Stimulated activated effector memory CD8-positive, alpha-beta T cell treated with anti-CD3 and anti-CD28 coated beads, Interleukin-12 subunit alpha, Interleukin-12 subunit beta, amount 100 ng/mL, for 72 hours (primary cell): ENCODE measurements at regions not wholly inside any gene's neighbourhood (a gene's known extent, or its start where the extent isn't known, plus 50 kb on each side); places are given as distances from the start of the nearest gene placed in this dataset.

ENCODE experiments used
- ATAC-seq: fragments of 150-1000 bp; cut with Tn5 transposase; 2 replicates; pipeline ENCODE4 v1.10.0; 2021
- DNase-seq, 2 donors: peaks; one replicate each; pipeline ENCODE4 v3.0.0; 2021 to 2022; ENCODE audit warnings: low spot score in 2 of 2
- H3K27ac Mint-ChIP-seq: one replicate; pipeline ENCODE4 v1.8.0; 2022; ENCODE audit warnings: mild to moderate bottlenecking, mixed read lengths
- H3K36me3 Mint-ChIP-seq: one replicate; pipeline ENCODE4 v1.8.0; 2022; ENCODE audit warnings: mild to moderate bottlenecking, mixed read lengths
- H3K4me1 Mint-ChIP-seq: one replicate; pipeline ENCODE4 v1.8.0; 2022; ENCODE audit warnings: mixed read lengths
- H3K4me3 Mint-ChIP-seq: one replicate; pipeline ENCODE4 v1.8.0; 2022; ENCODE audit warnings: mild to moderate bottlenecking, mixed read lengths
- H3K9me3 Mint-ChIP-seq: one replicate; pipeline ENCODE4 v1.8.0; 2022; ENCODE audit warnings: mixed read lengths

DNA sequence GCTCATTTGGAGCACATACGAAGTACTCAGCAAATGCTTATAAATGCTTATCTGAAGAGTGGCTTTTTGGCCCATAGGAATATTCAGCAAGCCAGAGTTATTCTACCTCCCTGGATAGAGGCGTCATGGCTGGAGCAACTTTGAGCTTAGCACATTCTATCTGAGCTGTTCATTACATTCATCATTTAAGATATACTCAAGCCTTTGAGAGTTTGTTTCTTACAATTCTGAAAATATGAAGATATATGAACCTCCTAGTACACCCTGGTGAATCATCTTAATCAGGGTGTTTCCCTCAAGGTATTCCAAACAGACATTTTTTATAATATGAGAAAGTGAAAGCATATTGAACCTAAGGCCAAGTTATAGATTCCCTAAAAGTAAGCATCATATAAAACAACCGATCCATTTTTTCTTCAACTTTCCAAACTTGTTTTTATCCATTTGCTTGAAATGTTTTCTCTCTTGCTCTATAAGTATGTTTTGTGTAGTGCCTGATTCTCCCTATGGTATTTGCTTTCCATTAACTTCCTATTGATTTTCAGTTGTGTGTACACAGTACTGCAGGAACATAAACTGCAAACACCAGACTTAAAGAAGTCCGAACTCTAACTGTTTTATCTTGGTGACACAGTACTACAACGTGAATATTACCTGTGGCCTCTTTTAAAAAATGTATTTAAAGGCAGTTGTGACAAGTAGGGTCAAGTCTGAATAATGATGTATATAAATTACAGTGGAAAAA lies 139.7 kb upstream of the PTPRK start:
- no peak overlapping the region for H3K4me3 Mint-ChIP-seq
- H3K36me3 Mint-ChIP-seq, result no peaks in the 10 kb centered on the region
- no peak for DNase-seq
- H3K4me1 Mint-ChIP-seq, result peaks cover 6% of the 10 kb centered on the region
- H3K27ac Mint-ChIP-seq, result no peak overlapping the region
- no peak for ATAC-seq
- no peaks in the 10 kb centered on the region for H3K9me3 Mint-ChIP-seq

DNA sequence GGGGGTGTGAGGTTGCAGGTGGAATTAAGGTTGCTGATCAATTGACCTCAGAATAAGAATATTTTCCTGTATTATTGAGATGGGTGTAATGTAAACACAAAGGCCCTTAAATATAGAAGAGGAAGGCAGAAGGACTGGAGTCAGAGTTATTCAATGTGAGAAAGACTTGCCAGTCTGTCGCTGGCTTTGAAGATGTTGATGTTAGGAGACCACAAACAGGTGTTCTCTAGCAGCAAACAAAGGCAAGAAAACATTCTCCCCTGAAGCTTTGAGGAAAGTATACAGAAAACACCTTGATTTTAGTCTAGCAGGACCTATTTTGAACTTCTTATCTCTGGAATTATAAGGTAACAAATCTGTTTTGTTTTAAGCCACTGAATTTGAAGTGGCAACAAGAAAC lies 138.9 kb upstream of the PTPRK start:
- Mint-ChIP-seq H3K9me3 (no peaks in the 10 kb centered on the region), H3K36me3 (no peaks in the 10 kb centered on the region), H3K27ac (no peak overlapping the region), H3K4me3 (no peak overlapping the region), H3K4me1 (peaks cover 6% of the 10 kb centered on the region)
- ATAC-seq, result no peak
- no peak for DNase-seq

- no peak overlapping the region for H3K27ac Mint-ChIP-seq
- ATAC-seq, result no peak
- no peak overlapping the region for H3K4me3 Mint-ChIP-seq
These were observed 136.8 kb upstream of the PTPRK start for GRCh38 chr6:128657181-128657580.

GRCh38 chr6:128655978-128656498 lies 135.6 kb upstream of the PTPRK start:
- no peaks in the 10 kb centered on the region for H3K9me3 Mint-ChIP-seq
- ATAC-seq (peak; percentile 97), DNase-seq (peak in 1 of 2 donors; percentile 53)
- no peak overlapping the region for H3K4me3 Mint-ChIP-seq
- no peaks in the 10 kb centered on the region for H3K36me3 Mint-ChIP-seq
- peak overlapping the region; percentile 51 for H3K27ac Mint-ChIP-seq
- H3K4me1 Mint-ChIP-seq, result peaks cover 6% of the 10 kb centered on the region

More at GRCh38 chr6:128657181-128657580, 136.8 kb upstream of the PTPRK start:
- H3K4me1 Mint-ChIP-seq, result peaks cover 6% of the 10 kb centered on the region
- no peak for DNase-seq
- H3K36me3 Mint-ChIP-seq, result no peaks in the 10 kb centered on the region
- H3K9me3 Mint-ChIP-seq, result no peaks in the 10 kb centered on the region

- Mint-ChIP-seq H3K4me3 (no peak overlapping the region), H3K9me3 (peaks cover 3% of the 10 kb centered on the region), H3K27ac (no peak overlapping the region), H3K4me1 (no peaks in the 10 kb centered on the region), H3K36me3 (no peaks in the 10 kb centered on the region)
- DNase-seq (no peak), ATAC-seq (peak; percentile 37)
These were observed 127.7 kb upstream of the PTPRK start for GRCh38 chr6:128648022-128648598.

DNA sequence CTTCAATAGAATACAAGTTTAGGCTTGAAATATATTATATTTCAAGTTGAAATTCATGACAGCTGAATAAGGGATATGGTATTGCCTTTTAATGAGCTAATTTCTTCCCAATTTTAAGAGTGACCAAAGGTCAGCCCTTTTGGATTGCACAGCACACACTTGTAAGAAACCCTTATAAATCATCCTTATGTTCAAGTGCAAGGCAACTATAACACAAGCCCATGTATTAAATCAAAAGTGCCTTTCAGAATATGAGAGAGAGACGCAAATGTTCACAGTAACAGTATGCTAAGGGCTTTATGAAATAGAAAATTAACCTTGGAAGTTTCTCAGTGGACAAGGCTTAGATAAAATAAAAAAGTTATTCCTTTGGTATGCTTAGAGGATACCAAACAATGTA lies 121.7 kb upstream of the PTPRK start:
- H3K27ac Mint-ChIP-seq, result no peak overlapping the region
- H3K9me3 Mint-ChIP-seq, result no peaks in the 10 kb centered on the region
- DNase-seq (no peak), ATAC-seq (no peak)
- no peaks in the 10 kb centered on the region for H3K36me3 Mint-ChIP-seq
- no peaks in the 10 kb centered on the region for H3K4me1 Mint-ChIP-seq
- no peak overlapping the region for H3K4me3 Mint-ChIP-seq

GRCh38 chr6:128641703-128642102 lies 121.3 kb upstream of the PTPRK start:
- Mint-ChIP-seq H3K9me3 (no peaks in the 10 kb centered on the region), H3K36me3 (no peaks in the 10 kb centered on the region), H3K27ac (no peak overlapping the region), H3K4me3 (no peak overlapping the region), H3K4me1 (no peaks in the 10 kb centered on the region)
- DNase-seq (no peak), ATAC-seq (no peak)

GRCh38 chr6:128638817-128639216 lies 118.4 kb upstream of the PTPRK start:
- Mint-ChIP-seq H3K36me3 (no peaks in the 10 kb centered on the region), H3K4me3 (no peak overlapping the region)
- no peak for DNase-seq

DNA sequence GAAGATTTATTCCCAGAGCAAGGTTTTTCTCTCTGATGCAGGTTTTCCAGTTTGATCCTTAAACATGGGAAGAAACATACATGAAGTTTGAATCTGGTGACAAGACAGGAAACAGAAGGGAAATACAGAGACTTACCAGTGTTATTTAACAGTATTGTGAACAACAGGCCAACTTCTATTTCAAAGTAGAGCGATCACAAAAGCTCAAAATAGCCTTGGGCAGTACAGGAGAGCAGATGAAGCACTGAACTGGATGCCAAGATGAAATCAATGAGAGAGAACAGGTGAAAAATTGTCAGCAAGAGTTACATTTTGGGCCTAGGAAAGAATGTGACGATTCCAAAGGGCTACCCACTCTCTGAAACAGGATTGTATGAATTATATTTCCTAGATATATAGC lies 114.8 kb upstream of the PTPRK start:
- Mint-ChIP-seq H3K4me3 (no peak overlapping the region), H3K27ac (no peak overlapping the region), H3K4me1 (no peaks in the 10 kb centered on the region), H3K9me3 (no peaks in the 10 kb centered on the region), H3K36me3 (no peaks in the 10 kb centered on the region)
- no peak for ATAC-seq
- DNase-seq, result no peak

More at GRCh38 chr6:128638817-128639216, 118.4 kb upstream of the PTPRK start:
- Mint-ChIP-seq H3K27ac (no peak overlapping the region), H3K9me3 (no peaks in the 10 kb centered on the region), H3K4me1 (no peaks in the 10 kb centered on the region)
- ATAC-seq, result no peak

DNA sequence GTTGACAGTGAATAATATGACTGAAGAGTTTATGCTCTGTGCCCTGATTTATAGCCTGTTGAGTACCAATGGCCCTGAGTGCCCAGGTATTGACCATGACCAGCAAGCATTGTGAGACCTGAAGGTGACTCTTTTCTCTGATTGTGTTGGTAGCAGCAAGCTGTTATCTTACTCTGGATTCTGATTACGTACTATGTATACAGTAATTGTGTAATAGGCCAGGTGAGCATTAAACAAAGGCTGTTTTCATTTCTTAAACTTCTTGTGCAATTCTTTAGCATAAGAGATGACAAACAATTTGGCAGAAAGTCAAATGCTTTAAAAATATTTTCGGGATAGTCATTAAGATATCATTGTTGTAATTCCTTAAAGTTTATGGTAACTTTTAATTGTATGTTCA lies 111.7 kb upstream of the PTPRK start:
- no peak overlapping the region for H3K4me3 Mint-ChIP-seq
- H3K27ac Mint-ChIP-seq, result no peak overlapping the region
- no peaks in the 10 kb centered on the region for H3K4me1 Mint-ChIP-seq
- no peaks in the 10 kb centered on the region for H3K36me3 Mint-ChIP-seq
- ATAC-seq, result no peak
- H3K9me3 Mint-ChIP-seq, result no peaks in the 10 kb centered on the region
- no peak for DNase-seq

DNA sequence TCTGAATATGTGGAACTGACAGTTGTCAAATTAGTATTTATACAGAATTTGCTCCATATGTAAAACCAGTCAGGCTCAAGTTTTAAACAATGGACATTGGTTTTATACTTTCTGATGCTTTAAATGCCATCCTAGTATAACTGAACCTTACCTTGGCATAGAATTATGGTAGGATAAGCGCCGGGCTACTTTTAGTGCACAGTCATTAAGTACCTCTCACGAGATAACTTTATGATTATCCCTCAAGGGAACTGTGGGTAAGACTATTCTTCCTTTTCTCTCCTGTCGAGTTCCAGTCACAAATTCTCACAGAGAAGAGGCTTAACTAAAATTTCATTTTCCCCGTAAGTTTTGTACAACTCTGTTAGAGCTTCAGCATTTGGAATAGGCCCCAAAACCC lies 110.6 kb upstream of the PTPRK start:
- Mint-ChIP-seq H3K9me3 (no peaks in the 10 kb centered on the region), H3K4me1 (no peaks in the 10 kb centered on the region), H3K36me3 (no peaks in the 10 kb centered on the region), H3K27ac (no peak overlapping the region), H3K4me3 (no peak overlapping the region)
- DNase-seq (no peak), ATAC-seq (no peak)

DNA sequence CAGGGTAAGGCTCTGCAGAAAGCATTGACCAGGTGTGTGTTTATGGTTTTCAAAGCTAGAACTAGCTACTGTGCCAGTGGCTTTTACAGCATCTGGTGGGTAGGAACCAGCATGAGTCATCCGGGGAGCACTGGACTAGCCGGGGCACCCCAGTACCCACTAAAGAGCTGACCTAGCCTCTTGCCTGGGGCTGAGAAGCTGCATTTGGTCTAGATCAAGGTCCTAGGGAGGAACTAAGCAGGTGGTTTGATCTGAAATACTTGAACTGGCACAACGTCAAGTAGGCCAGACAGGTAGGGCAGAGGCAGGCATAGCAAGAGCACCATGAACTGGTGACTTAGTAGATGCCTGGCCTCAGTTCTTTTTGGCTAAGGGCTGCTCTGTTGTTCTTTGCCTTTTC lies 109.8 kb upstream of the PTPRK start:
- Mint-ChIP-seq H3K36me3 (no peaks in the 10 kb centered on the region), H3K9me3 (no peaks in the 10 kb centered on the region), H3K27ac (no peak overlapping the region), H3K4me3 (no peak overlapping the region), H3K4me1 (no peaks in the 10 kb centered on the region)
- ATAC-seq (no peak), DNase-seq (no peak)

DNA sequence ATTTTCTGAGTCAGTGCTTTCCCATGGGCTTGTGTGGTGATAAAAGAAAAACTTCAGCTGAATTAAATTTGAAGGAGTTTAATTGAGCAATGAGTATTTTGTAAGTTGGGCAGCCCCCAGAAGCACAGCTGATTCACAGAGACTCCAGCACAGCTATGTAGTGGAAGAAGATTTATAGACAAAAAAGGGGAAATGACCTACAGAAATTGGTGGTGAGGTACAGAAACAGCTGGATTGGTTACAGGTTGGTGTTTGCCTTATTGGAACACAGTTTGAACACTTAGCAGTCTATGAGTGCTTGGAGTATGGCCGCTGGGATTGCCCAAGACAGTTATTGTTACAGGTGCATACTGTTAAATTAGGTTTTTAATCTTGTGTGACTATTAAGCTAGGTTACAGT lies 96.9 kb upstream of the PTPRK start:
- no peak for ATAC-seq
- Mint-ChIP-seq H3K4me3 (no peak overlapping the region), H3K4me1 (no peaks in the 10 kb centered on the region), H3K36me3 (no peaks in the 10 kb centered on the region), H3K27ac (no peak overlapping the region), H3K9me3 (peaks cover 3% of the 10 kb centered on the region)
- no peak for DNase-seq

GRCh38 chr6:128616342-128616741 lies 95.9 kb upstream of the PTPRK start:
- Mint-ChIP-seq H3K4me3 (no peak overlapping the region), H3K27ac (no peak overlapping the region), H3K36me3 (no peaks in the 10 kb centered on the region), H3K9me3 (peaks cover 3% of the 10 kb centered on the region), H3K4me1 (no peaks in the 10 kb centered on the region)
- DNase-seq (no peak), ATAC-seq (no peak)

GRCh38 chr6:128606611-128607010 lies 86.2 kb upstream of the PTPRK start:
- Mint-ChIP-seq H3K36me3 (no peaks in the 10 kb centered on the region), H3K9me3 (peaks cover 2% of the 10 kb centered on the region), H3K27ac (no peak overlapping the region), H3K4me3 (no peak overlapping the region), H3K4me1 (no peaks in the 10 kb centered on the region)
- DNase-seq (no peak), ATAC-seq (no peak)

DNA sequence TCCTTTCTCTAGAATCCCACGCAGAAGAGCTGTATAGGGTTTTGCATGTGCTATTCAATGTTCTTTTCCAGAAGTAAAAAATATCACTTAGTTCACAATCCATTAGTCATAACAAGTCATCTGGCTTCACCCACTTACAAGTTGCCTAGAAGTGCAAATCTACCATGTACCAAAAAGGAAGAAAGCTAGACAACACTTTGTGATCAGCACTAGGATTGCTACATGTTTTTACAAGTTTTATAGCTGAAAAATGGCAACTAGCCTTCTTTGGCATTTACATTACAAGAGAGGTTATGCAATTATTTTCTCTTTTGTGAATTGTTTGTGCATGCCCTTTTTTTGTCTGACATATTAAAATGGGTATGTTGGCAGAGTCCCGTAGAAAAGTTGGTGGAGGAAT lies 85.6 kb upstream of the PTPRK start:
- no peak for DNase-seq
- Mint-ChIP-seq H3K36me3 (no peaks in the 10 kb centered on the region), H3K4me3 (no peak overlapping the region)

More for the DNA sequence above, 85.6 kb upstream of the PTPRK start:
- Mint-ChIP-seq H3K4me1 (no peaks in the 10 kb centered on the region), H3K27ac (no peak overlapping the region), H3K9me3 (peaks cover 2% of the 10 kb centered on the region)
- no peak for ATAC-seq
